GM18520 (cell line): ENCODE measurements at regions not wholly inside any gene's neighbourhood (a gene's known extent, or its start where the extent isn't known, plus 50 kb on each side); places are given as distances from the start of the nearest gene placed in this dataset.

Experiments
- ATAC-seq: cut with Tn5 transposase; IDR thresholded peaks from one replicate; pipeline ENCODE4 v1.9.1; 2021; ENCODE audit not compliant: unreplicated experiment

DNA sequence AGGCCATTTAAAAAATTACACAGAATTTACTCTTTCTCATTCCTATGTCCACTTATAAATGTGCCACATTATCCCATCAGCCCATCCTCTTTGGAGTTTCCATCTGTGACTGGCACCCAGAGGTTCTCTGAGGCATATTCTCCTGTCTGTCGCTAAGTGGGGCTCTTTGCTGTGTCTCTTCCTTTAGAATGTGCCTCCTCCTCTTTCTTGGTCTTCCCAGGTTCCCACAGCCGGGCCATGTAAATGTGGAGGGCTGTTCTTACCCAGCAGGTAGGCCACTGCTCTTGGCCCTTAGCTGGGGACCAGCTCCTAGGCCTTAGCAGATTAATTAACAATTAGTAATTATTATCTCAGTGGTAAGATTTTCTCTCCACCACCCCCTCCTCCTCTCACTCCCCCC, 167.0 kb downstream of the INSIG2 start:
- no peak for ATAC-seq

DNA sequence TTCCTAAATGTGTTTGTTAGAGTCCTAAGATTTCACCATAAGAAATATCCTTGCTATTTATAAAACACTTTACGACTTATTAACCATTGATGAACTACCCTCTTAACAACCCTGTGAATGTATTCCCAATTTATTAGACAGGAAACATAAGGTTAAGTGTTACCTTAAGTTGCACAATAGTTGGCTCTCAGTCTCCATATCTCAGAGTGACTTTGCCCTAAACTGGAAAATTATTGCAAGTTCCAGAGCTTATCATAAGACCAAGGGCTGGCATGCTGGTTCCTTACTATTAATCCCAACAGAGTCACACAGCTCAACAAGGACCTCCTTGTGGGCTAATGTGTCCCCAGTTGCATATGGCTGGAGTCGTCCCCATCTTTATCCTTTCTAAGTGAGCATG, 165.8 kb downstream of the INSIG2 start:
- no peak for ATAC-seq

DNA sequence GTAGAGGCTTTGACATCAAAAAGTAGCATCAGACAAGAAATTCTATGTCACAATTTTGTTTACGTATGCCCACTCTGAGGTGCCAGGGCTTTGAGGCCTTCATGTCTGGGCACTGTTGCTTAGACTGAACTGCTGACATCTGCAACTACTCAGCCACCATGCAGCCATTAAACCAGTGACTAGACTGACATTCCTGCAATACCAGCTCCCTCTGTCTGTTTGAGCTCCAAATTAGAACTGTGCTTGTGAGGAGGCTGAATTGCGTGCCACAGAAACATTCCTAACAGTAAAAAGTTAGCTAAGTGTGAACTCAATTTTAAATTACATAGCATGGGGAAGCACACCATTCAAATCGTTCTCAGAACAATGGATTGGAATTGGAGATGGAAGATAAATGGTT, 163.2 kb downstream of the INSIG2 start:
- ATAC-seq, result no peak

DNA sequence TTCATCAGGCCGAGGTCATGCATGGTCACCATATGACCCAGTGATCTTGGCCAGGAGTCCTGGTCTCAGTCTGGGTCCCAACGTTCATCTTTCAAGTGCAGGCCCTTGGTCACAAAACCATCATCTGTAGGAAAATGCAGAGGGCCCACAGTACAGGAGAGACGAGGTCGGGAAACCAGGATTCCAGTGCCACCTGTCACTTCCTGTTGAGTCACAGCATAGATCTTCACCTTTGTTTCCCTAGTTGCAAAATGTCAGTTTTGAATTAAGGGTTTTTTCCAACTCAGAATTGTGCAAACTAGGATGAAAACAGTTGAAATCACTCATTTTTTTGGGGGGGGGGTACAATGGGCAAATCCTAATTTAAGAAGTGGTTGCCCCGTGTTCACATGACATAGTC, 162.2 kb downstream of the INSIG2 start:
- ATAC-seq, result no peak

DNA sequence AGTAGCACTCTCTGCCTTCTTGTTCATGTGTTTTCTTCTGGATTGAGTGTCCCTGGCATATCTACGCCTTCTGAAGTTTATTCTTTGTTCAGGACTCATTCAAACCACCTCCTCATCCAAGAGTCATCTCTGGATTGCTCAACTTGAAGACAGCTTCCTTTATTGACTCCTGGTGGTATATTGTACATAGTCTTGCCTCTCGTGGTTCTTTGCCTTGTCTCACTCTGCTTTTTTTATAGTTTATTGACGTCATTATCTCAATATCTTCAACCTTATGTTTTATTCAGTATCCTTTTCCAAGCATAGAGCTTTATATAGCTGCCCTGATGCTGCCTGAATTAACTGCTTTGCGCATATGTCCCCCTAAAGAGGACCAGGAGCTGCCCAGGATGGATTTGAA, 161.7 kb downstream of the INSIG2 start:
- ATAC-seq, result no peak

DNA sequence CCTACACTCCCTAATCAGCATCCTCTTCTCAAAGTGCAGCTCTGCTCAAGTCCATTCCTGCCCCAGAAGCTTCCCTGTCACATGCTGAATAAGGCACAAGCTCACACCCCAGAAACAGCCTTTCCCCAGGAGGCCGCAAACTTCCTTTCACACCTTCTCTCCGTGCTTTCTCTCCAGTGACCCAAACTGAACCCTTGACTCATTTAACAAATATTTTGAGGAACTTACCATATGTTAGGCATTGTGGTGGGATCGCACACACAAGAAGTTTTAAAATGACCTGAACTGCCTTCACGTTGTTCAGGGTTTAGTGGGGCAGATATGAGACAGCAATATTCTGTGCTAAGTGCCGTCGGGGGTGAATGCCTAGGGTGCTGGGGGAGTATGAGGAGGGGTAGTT, 161.3 kb downstream of the INSIG2 start:
- peak; percentile 79 for ATAC-seq

DNA sequence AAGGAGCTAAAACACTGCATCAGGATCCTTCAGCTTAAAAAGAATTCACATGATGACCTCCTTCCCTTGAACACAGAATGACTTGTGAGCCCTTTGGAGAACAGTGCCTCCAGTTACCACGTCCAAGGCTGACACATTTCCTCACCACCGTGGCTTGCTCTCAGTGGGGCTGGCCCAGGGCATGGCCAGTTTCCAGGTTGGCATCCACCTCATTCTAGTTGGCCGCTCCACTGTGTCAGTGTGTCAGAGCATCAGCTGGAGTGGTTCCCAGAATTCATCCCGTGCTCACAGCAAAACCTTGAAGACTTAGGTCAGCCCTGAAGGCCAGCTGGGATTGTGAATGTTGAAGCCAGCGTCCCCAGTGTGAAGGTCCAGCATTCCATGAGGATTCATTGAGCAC, 158.5 kb downstream of the INSIG2 start:
- no peak for ATAC-seq

DNA sequence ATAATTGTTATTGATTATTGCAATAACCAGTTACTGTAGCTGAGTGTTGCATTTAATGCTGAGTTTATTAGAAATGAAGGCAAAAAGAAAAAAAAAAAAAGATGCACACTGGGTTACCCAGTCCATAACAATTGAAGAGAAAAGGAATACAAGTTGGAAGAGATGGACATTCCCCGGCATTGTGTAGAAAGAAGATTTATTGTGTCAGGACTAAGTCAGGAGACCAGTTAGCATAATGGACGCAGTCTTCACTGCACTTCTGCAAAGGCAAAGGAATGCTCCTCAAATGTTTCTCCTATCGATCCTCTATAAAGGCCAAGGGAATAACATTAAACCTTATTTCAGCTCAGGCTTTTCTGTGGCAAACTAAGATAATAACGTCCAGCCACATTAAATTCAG, 157.8 kb downstream of the INSIG2 start:
- no peak for ATAC-seq

DNA sequence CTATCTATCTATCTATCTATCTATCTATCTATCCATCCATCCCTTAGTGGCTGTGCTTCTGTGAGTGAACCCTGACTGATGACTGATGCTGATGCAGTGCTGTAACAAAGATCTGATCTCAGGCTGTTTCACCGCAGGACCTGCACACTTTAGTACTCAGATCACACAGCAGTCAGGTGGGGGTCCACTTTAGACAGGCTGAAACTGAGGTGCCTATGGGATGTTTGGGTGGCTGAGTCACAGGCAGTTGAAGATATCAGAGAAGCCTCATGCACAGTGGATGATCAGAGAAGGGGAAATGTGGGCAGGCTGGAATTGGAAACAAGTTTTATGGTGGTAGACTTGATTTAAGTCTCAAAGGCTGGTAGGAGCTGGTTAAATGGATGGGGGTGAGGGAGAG, 156.4 kb downstream of the INSIG2 start:
- ATAC-seq, result no peak

DNA sequence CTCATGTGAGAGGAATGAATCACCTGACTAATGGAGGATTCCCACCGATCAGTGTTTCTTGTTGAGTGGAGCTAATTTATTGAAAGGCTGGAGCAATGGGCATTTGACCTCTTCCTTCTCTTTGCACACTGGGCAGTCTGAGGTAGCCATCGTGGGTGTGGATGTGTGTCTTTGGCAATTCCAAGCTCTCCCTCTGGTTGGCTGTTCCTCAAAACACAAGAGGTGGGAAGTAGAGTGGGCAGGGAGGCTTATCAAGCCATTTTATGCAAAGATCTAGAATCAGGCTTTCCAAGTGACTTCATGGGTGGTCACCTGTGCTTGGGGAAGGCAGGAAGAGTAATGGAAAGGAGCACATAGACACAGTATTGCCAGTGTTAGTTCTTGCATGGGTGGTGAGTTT, 154.8 kb downstream of the INSIG2 start:
- ATAC-seq, result no peak

DNA sequence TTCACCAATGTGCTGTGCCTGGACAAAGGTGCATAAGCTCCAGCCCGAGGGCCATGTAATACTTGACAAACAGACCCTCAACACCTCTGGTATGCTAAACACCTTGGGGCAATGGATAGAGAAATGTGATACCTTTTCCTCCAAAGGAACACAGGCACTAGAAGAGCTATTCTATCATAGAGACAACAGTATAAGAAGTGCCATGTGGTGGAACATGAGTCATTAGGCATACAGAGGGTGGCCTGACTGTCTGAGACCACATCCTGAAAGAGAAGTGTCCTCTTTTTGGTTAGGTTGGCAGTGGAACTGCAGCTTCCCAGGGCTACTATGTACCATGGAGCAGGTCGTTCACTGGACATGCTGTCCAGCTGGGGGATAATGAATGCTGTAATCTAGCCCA, 153.9 kb downstream of the INSIG2 start:
- ATAC-seq, result peak; percentile 74

DNA sequence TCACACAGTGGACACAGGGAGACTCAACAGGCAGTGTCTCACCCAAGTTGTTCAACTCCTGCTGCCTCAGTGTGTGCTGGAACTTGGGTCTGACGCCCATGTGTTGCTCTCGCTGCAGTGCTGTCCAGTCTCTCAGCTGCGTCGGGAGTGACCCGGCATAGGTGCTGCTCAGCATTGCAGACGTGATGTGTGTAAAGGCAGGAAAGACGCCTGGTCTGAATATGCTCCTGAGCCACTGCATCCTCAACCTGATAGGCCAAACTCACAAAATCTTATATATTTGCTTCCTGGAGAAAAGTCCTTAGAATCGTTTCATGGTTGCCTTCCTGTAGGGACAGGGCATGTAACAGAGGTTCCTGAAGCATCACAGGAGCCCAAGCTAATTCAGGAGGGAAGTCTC, 152.9 kb downstream of the INSIG2 start:
- ATAC-seq, result no peak

DNA sequence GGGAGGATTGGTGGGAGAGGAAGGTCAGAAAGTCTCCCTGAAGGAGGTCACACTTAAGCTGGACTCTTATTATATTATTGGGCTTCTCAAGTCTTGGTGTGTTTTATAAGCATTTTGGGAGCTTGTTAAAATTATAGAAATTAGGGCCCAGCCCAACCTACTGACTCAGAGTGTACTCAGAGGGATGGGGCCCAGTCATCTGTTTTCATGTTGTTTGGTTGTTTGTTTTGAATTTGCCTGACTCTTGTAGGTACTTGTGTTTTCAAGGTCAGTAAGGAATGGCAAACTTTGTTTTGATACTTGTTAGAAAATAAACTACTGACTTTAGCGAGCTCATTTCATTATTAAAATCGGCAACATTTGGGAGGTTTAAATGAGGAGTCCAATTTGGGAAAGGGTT, 152.0 kb downstream of the INSIG2 start:
- ATAC-seq, result no peak

DNA sequence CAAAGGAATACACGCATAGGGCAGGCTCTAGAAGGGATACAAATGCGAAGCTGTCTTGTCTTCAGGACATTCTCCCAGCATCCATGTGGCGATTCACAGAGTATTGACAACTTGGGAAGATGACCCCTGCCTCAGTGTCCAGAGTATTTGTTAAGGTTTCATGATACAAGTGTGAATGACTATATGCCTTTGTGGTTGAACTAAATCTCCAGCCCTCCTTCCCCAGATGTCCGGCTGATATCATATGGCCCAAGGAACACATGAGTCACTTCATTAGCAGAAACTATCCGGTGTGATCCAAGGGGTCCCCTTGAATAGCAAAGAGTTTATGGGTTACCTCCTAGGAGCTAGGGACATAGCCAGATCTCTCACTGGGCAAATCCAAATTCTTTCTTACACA, 151.0 kb downstream of the INSIG2 start:
- ATAC-seq, result no peak

DNA sequence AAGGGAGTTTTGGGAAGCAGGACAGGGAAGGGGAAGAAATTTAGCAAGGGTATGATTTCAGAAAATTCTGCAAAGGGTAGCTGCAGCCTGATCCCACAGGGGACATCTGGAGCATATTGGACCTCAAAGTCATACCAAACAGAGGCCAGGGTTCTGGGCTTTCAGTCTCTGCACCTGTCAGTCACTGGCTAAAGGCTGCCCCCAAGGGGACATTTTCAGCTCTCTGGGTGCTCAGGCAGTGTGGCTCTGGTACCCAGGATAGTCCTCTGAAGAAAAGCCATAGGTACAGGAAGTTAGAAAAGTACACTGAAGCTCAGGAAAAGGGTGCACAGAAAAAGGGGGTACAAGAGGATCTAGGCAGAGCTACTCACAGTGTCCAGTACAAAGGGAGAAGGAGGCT, 149.2 kb downstream of the INSIG2 start:
- ATAC-seq, result no peak

DNA sequence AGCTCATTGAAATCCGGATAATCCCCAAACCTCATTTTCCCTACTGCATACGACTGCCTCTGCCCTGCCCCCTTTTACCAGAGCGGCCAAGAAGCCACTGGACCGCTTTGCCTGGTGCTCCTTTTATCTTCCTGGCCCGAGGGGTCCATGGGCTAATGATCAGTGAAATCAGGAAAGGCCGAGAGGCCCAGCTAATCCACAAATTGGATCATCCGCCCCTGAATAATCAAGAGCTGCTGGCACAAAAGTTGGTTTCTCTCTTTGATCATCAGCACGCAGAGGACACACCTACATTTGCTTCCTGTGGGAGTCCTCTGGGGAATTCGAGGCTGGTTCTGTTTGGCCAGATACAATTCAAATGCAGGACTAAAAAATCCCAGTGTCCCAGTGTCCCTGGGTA, 144.5 kb downstream of the INSIG2 start:
- ATAC-seq, result no peak

DNA sequence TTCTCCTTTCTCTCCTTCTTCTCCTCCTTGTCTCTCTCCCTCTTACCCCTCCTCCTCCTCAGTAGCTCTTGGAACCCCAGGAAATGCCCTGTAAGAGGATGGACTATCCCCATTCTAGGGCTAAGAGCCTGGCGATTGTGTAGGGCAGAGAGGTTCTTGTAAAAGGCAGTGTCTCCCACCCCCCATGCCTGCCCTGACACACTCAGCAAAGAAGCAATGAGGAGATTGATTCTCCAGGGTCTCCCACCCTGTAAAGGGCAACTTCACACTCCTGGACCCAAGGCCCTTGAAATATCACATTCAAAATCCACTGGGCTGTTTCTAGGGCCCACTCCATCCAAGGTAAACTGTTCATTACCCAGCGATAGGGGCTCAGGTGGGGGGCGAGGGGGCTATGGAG, 144.1 kb downstream of the INSIG2 start:
- ATAC-seq, result no peak

DNA sequence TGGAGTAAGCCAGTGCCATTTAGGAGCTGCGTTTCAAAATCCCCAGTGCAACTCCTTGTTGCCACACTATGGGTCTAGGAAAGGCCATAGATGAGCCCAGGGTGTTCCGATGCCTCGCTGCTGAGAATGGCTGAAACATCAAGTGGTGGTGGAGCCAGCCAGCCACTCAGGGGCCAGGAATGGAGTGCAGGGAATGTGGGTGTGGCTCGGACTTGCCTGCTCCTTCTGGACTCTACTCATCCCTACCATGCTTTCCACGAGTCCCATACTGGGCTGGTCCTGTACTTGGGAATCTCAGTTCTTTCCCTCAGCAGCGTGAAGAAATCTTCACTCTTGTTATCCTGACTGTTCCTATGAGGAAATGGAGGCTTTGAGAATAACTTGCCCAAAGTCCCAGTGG, 143.5 kb downstream of the INSIG2 start:
- ATAC-seq, result no peak

DNA sequence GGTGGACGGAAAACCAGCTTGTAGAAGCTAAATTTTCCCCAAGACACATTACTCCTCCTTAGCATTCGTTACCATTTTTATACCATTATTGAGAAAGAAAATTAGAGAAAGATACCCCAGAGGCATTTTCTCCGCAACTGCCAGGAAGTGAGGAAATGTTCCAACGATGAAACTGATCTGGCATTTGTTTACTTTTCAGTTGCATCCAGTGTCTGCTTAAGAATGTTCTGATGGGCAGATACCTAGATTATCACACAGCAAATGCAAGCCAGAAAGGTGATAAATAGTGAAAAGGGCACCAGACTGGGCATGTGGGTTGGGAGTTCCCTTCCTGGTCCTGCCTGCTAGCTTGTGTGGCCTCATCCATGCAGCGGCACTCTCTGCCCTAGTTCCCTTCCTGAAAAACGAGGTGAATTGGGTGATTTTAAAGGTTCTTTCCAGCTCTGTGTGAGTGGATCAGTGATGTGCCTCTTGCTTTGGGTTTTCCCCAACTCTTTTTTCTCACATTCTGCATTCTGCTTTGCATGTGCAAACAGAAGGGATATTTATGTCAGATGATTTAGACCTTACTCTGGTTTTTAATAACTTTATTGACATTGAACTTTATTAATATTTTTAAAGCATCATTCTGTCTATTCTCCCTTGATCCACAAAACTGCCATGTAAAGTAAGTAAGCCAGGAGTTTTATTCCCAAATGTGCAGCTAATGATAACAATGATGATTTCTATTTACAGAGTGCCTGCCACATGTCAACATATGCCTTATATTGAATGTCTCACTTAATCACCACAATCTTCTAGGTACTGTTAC, 139.6 kb downstream of the INSIG2 start:
- no peak for ATAC-seq

DNA sequence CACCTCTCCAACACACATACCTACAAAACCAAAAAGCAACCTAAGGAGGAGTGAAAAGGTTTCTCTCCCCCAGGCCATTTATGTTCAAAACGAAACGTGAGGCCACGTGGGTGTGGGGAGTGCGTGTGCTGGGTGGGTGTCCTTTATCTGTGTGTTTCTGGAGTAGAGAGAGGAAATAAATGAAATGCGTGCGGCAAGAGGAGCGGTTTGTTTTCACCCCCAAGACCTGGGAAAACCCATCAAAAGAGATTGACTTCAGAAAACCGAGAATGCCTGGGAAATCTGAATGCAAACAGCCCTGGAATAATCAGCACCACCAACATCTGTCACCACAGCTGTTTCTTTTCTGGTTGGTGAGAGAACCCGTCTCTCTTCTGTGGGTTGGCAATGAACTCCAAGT, 137.4 kb downstream of the INSIG2 start:
- ATAC-seq, result no peak

DNA sequence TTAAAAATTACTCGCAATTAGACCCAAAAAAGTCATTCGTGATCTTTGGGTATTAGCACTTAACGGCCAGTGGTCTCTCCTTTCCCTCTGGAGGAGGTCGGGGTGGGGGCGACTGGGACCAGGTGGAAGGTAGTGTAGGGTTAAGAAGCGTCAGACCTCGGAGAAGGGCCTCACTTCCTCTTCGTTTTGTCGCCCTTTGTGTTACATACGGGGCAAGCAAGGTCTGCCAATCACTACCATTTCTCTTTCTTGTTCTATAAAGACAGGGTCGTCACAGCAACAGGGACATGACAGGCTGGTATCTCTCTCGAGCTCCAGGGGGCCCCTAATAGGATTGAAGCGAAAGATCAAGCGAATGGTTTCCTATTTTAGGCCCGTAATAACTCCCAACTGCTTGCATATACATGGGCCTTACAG, 136.6 kb downstream of the INSIG2 start:
- no peak for ATAC-seq

DNA sequence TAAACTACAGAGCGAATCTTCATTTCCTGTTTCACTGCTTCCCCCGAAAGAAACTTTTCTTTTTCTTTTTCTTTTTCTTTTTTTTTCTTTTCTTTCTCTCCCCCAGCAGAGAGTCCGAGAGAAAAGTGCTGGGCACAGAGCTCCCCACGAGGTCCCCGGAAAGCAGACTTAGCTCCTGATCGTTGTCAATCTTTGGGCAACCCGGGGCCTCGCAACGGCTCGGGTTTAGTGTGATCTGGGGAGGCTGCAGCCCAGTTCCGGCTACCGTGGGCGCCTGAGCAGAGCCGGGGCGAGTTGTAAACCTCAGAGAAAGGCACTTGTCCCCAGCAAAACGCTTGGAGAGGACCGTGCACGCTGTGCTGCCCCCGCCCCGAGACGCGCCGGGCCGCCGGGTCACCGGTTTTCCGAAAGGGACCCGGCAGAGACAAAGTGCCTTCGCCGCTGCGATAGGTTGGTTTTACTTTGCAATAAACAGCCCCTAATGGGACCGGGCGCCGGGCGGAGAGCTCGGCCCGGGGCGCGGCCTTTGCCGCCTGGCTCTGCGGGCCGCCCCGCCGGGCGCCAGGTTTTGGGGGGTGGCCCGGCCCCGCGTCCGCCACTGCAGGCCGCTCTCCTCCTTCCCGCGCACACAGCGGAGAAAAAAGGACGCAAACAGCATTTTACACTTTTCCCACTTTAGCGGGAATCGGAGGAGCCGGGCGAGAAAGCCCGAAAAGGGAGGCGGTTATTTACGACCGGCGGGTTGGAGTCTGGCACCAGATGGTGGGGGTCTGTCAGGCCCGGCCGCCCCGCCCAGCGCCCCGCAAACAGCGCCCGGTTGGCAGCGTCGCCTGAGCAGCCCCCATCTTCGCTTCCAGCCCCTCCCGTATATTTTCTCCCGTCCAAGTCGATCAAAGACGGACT, 136.0 kb downstream of the INSIG2 start:
- peak; percentile 26 for ATAC-seq
